A673 (cell line): ENCODE measurements at regions not wholly inside any gene's neighbourhood (a gene's known extent, or its start where the extent isn't known, plus 50 kb on each side); places are given as distances from the start of the nearest gene placed in this dataset.

ENCODE experiments used
- BruUV-seq: library from RNA; stranded (reverse); fragments of 400-500 nt; replicated peaks from 2 replicates; lab custom pipeline; 2021; lab: Mats Ljungman, UMichigan
- CTCF ChIA-PET: fragments of 300-600 bp; sonication (Branson Sonifier 250); formaldehyde crosslinking; loops from one replicate; lab custom pipeline; 2022; ENCODE audit warnings: antibody characterized with exemption; lab: Charles Lee
- POLR2A ChIA-PET: fragments of 300-600 bp; sonication (Branson Sonifier 250); formaldehyde crosslinking; loops from one replicate; lab custom pipeline; 2022; ENCODE audit warnings: antibody characterized with exemption; ENCODE audit not compliant: low non-redundant PET; lab: Charles Lee
- DNase-seq: peaks from one replicate; pipeline ENCODE4 v3.0.0-alpha.2; 2015; ENCODE audit warnings: low spot score
- H3K27ac ChIP-seq: fragments of 200-600 bp; sonication (generic); 2 replicates; pipeline ENCODE4 v1.5.1; 2016; ENCODE audit warnings: mixed run types, low read depth, mild to moderate bottlenecking, mixed read lengths, antibody characterized with exemption, low read length; ENCODE audit not compliant: poor library complexity, severe bottlenecking
- H3K27me3 ChIP-seq: fragments of 200-600 bp; sonication (generic); replicated peaks from 2 replicates; pipeline ENCODE4 v1.6.1; 2017; ENCODE audit warnings: mixed run types, low read depth, mild to moderate bottlenecking, mixed read lengths, antibody characterized with exemption, low read length; ENCODE audit not compliant: insufficient read depth, poor library complexity
- H3K36me3 ChIP-seq: fragments of 200-600 bp; sonication (generic); 2 replicates; pipeline ENCODE4 v1.6.1; 2016; ENCODE audit warnings: mixed run types, mild to moderate bottlenecking, mixed read lengths, antibody characterized with exemption, low read length; ENCODE audit not compliant: insufficient read depth, poor library complexity, severe bottlenecking
- H3K4me1 ChIP-seq: fragments of 200-600 bp; sonication (generic); 2 replicates; pipeline ENCODE4 v1.6.1; 2017; ENCODE audit warnings: mixed run types, mild to moderate bottlenecking, mixed read lengths, antibody characterized with exemption, low read length; ENCODE audit not compliant: insufficient read depth, poor library complexity, severe bottlenecking
- H3K4me3 ChIP-seq: fragments of 200-600 bp; sonication (generic); 2 replicates; pipeline ENCODE4 v1.5.1; 2016; ENCODE audit warnings: low read depth, mixed run types, mild to moderate bottlenecking, mixed read lengths, low read length; ENCODE audit not compliant: poor library complexity, severe bottlenecking
- H3K9me3 ChIP-seq: fragments of 200-600 bp; sonication (generic); 2 replicates; pipeline ENCODE4 v1.6.1; 2016; ENCODE audit warnings: mixed run types, low read depth, mild to moderate bottlenecking, mixed read lengths, antibody characterized with exemption, low read length; ENCODE audit not compliant: poor library complexity, severe bottlenecking
- EZH2 ChIP-seq: fragments of 200-600 bp; sonication (generic); IDR thresholded peaks from 2 replicates; pipeline ENCODE4 v1.6.1; 2017; ENCODE audit warnings: borderline replicate concordance, low read depth, mild to moderate bottlenecking, mixed read lengths, antibody characterized with exemption, low read length; ENCODE audit not compliant: poor library complexity, severe bottlenecking
- intact Hi-C: fragments of 100-400 bp; cut with micrococcal nuclease; formaldehyde crosslinking; loops from one replicate; pipeline ENCODE4 v1.10.0; 2022; ENCODE audit not compliant: unreplicated experiment
- TF ChIP-seq, protein P1 (sequence below): fragments of 300-800, 200-600 bp; sonication (generic); conservative IDR thresholded peaks from 2 replicates; pipeline ENCODE4 v1.5.1; 2017; ENCODE audit warnings: low read depth, mild to moderate bottlenecking, antibody characterized with exemption, low read length, moderate library complexity, mixed read lengths

DNA sequence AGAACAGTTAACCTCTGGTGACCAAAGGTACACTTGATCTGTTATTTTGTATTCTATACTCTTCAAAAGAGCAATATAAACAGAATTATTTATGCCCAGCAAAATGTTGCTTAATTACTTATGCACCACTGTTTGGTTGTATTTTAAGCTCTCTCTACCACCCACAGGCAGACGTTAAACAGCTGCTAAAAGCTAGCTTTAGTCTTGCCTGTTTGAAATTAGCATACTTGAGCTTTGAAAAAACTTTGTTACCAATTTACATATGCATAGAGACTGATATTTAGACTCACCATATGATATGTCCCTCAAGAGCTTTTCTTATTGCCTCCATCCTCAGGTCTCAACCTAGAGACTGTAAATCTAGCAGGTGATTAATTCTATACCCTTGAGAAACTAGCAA lies 426.9 kb downstream of the NR4A2 start:
- H3K36me3 ChIP-seq: no peaks in the 10 kb centered on the region
- intact Hi-C loops: no loop called here
- H3K9me3 ChIP-seq: no peaks in the 10 kb centered on the region
- no peak for DNase-seq
- no peak overlapping the region for H3K27ac ChIP-seq
- TF ChIP-seq EZH2: no peak
- TF ChIP-seq, protein P1, sequence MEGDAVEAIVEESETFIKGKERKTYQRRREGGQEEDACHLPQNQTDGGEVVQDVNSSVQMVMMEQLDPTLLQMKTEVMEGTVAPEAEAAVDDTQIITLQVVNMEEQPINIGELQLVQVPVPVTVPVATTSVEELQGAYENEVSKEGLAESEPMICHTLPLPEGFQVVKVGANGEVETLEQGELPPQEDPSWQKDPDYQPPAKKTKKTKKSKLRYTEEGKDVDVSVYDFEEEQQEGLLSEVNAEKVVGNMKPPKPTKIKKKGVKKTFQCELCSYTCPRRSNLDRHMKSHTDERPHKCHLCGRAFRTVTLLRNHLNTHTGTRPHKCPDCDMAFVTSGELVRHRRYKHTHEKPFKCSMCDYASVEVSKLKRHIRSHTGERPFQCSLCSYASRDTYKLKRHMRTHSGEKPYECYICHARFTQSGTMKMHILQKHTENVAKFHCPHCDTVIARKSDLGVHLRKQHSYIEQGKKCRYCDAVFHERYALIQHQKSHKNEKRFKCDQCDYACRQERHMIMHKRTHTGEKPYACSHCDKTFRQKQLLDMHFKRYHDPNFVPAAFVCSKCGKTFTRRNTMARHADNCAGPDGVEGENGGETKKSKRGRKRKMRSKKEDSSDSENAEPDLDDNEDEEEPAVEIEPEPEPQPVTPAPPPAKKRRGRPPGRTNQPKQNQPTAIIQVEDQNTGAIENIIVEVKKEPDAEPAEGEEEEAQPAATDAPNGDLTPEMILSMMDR: no peak
- H3K4me3 ChIP-seq: no peak overlapping the region
- no TSS peak for BruUV-seq
- H3K27me3 ChIP-seq: no peaks in the 10 kb centered on the region
- no peaks in the 10 kb centered on the region for H3K4me1 ChIP-seq
- CTCF ChIA-PET: no interaction called here
- POLR2A ChIA-PET: no interaction called here

DNA sequence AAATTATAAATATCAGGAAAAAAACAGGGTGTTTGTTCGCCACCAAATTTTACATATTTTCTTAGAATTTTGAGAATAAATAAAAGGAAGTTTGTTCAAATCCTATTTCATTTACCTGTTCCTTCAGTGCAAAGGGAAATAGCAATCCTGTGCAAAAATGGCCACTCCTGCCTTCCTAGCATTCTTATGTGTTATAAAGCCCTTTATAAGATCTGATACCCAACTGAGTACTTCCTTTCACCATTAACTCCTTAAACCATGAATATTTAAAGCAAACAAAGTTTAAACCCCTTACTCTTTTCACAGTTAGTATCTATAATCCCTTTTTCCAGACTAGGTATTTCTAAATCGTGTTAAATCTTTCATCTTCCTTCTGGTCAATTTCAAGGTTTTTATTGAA lies 427.8 kb downstream of the NR4A2 start:
- H3K4me1 ChIP-seq: no peaks in the 10 kb centered on the region
- no TSS peak for BruUV-seq
- CTCF ChIA-PET: no interaction called here
- POLR2A ChIA-PET: no interaction called here
- no peaks in the 10 kb centered on the region for H3K36me3 ChIP-seq
- TF ChIP-seq EZH2: no peak
- TF ChIP-seq, protein P1: no peak
- no peak overlapping the region for H3K27ac ChIP-seq
- H3K9me3 ChIP-seq: no peaks in the 10 kb centered on the region
- H3K27me3 ChIP-seq: no peaks in the 10 kb centered on the region
- intact Hi-C loops: no loop called here
- no peak for DNase-seq
- H3K4me3 ChIP-seq: no peak overlapping the region

DNA sequence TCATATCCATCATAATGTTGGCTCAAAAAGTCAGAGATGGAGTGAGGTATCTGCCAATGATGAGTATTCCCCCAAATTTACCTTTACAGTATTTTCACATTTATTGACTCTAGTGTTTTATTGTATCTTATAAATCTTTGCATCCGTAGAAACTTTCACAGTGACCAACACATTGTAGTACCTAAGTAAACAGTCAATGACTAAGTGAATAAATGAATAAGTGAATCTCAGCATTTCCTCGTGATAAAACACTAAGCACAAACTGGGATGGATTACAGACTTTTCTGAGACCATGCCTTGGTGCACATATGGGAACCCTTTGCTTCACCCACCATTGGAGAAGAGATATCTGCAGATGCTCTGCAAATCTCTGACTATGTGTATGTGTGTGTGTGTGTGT lies 429.9 kb downstream of the NR4A2 start:
- no peak overlapping the region for H3K27ac ChIP-seq
- intact Hi-C loops: no loop called here
- no peak for DNase-seq
- ChIA-PET CTCF (no interaction called here), POLR2A (no interaction called here)
- H3K36me3 ChIP-seq: no peaks in the 10 kb centered on the region
- BruUV-seq: no TSS peak
- no peak for TF ChIP-seq EZH2
- TF ChIP-seq, protein P1: no peak
- no peak overlapping the region for H3K4me3 ChIP-seq
- no peaks in the 10 kb centered on the region for H3K27me3 ChIP-seq
- no peaks in the 10 kb centered on the region for H3K4me1 ChIP-seq
- no peaks in the 10 kb centered on the region for H3K9me3 ChIP-seq
